Lung (tissue), 11 donors: ENCODE measurements at regions not wholly inside any gene's neighbourhood (a gene's known extent, or its start where the extent isn't known, plus 50 kb on each side); places are given as distances from the start of the nearest gene placed in this dataset.

ENCODE experiments used
- ATAC-seq: fragments of 200-7000 bp; cut with Tn5 transposase; one replicate; pipeline ENCODE4 v1.9.1; 2020; ENCODE audit warnings: moderate number of reproducible peaks; ENCODE audit not compliant: insufficient read depth, low FRiP score
- DNase-seq, 3 donors: peaks; one replicate each; pipeline ENCODE4 v3.0.0-alpha.2; 2013 to 2017
- H3K27ac ChIP-seq, 2 donors: one replicate each; pipeline ENCODE4 v1.5.1; 2013; ENCODE audit warnings: mild to moderate bottlenecking in 2 of 2, moderate library complexity in 2 of 2, control low read depth in 1 of 2, inconsistent platforms in 1 of 2, low read depth in 1 of 2, low read length in 1 of 2
- H3K27me3 ChIP-seq, 3 donors: one replicate each; pipeline ENCODE4 v1.5.1; 2013; ENCODE audit warnings: low read length in 2 of 3; ENCODE audit not compliant: control insufficient read depth in 3 of 3, insufficient read depth in 3 of 3
- H3K36me3 ChIP-seq, 4 donors: one replicate each; pipeline ENCODE4 v1.5.1; 2013; ENCODE audit warnings: low read length in 4 of 4, mild to moderate bottlenecking in 1 of 4, moderate library complexity in 1 of 4; ENCODE audit not compliant: control insufficient read depth in 4 of 4, insufficient read depth in 4 of 4
- H3K4me1 ChIP-seq, 5 donors: one replicate each; pipeline ENCODE4 v1.5.1; 2013; ENCODE audit warnings: low read length in 5 of 5, mild to moderate bottlenecking in 2 of 5, moderate library complexity in 1 of 5; ENCODE audit not compliant: control insufficient read depth in 5 of 5, insufficient read depth in 5 of 5
- H3K4me3 ChIP-seq: one replicate; pipeline ENCODE4 v1.5.1; 2013; ENCODE audit warnings: mild to moderate bottlenecking, control low read depth, moderate library complexity
- H3K9ac ChIP-seq, 2 donors: one replicate each; pipeline ENCODE4 v1.5.1; 2013; ENCODE audit warnings: low read length in 2 of 2, control low read depth in 1 of 2; ENCODE audit not compliant: insufficient read depth in 1 of 2
- H3K9me3 ChIP-seq, 4 donors: one replicate each; pipeline ENCODE4 v1.5.1; 2013; ENCODE audit warnings: low read length in 3 of 4, mild to moderate bottlenecking in 1 of 4, moderate library complexity in 1 of 4; ENCODE audit not compliant: control insufficient read depth in 4 of 4, insufficient read depth in 3 of 4
- CTCF ChIP-seq: IDR thresholded peaks from 2 replicates; pipeline ENCODE4 v1.5.1; 2012; ENCODE audit warnings: mild to moderate bottlenecking; ENCODE audit errors: control extremely low read depth, extremely low read depth
- WGBS, 2 donors: extraction: QIAGEN DNeasy Blood & Tissue Kit; methylation state at CpG; one replicate each; pipeline ENCODE4 v1.1.7; 2013; 5-methylcytosine and 5-hydroxymethylcytosine counted together
- donor health status: control.
- donor health status: control.
- donor health status: Bipolar disorder and iron deficiency.
- donor health status: healthy.
- donor health status: DM: yes; HTN: yes; CAD: no.

- WGBS, 2 donors: 92% methylated on average over 3 of the region's 3 CpGs
- no peaks in the 10 kb centered on the region for H3K27me3 ChIP-seq
- H3K27ac ChIP-seq: no peak overlapping the region
- H3K9ac ChIP-seq: no peak overlapping the region
- no peak overlapping the region for H3K4me3 ChIP-seq
- no peaks in the 10 kb centered on the region for H3K36me3 ChIP-seq
- H3K9me3 ChIP-seq: no peaks in the 10 kb centered on the region
- no peak for DNase-seq
- H3K4me1 ChIP-seq: no peaks in the 10 kb centered on the region
- ATAC-seq: no peak
- no peak for TF ChIP-seq CTCF
Measured at GRCh38 chr7:121488111-121488650, 92.1 kb upstream of the FAM3C start.

- no peak for DNase-seq
- Histone ChIP-seq H3K9me3 (no peaks in the 10 kb centered on the region), H3K27ac (no peak overlapping the region), H3K4me1 (no peaks in the 10 kb centered on the region), H3K27me3 (no peaks in the 10 kb centered on the region), H3K9ac (no peak overlapping the region), H3K4me3 (no peak overlapping the region), H3K36me3 (no peaks in the 10 kb centered on the region)
- TF ChIP-seq CTCF: no peak
- ATAC-seq: no peak
- 66 to 78% methylated on average over 1 of the region's 1 CpG for WGBS, 2 donors
Measured at GRCh38 chr7:121486590-121486989, 90.5 kb upstream of the FAM3C start.

- Histone ChIP-seq H3K36me3 (no peaks in the 10 kb centered on the region), H3K4me3 (no peak overlapping the region), H3K27ac (no peak overlapping the region), H3K4me1 (no peaks in the 10 kb centered on the region), H3K9me3 (no peaks in the 10 kb centered on the region), H3K27me3 (no peaks in the 10 kb centered on the region), H3K9ac (no peak overlapping the region)
- no peak for TF ChIP-seq CTCF
- no peak for DNase-seq
- 86% methylated on average over 7 of the region's 7 CpGs for WGBS, 2 donors
- ATAC-seq: no peak
Measured at GRCh38 chr7:121485467-121486243, 89.5 kb upstream of the FAM3C start.
